Neural cell (in vitro differentiated cells): ENCODE measurements at regions not wholly inside any gene's neighbourhood (a gene's known extent, or its start where the extent isn't known, plus 50 kb on each side); places are given as distances from the start of the nearest gene placed in this dataset.

Experiments
- H2AFZ ChIP-seq: fragments of 200-600, 300-800 bp; sonication (generic), shearing (Covaris generic); 2 replicates; pipeline ENCODE4 v1.6.0; 2014; ENCODE audit warnings: low read depth, mild to moderate bottlenecking, antibody characterized with exemption, low read length, moderate library complexity
- H3F3A ChIP-seq: fragments of 200-600 bp; shearing (Covaris generic); 2 replicates; pipeline ENCODE4 v1.6.1; 2016; ENCODE audit warnings: mild to moderate bottlenecking, moderate library complexity, mixed read lengths, antibody characterized with exemption, low read length; ENCODE audit not compliant: insufficient read depth, poor library complexity, severe bottlenecking
- H3K27ac ChIP-seq: fragments of 200-600, 300-800 bp; sonication (generic), shearing (Covaris generic); 2 replicates; pipeline ENCODE4 v1.5.1; 2014; ENCODE audit warnings: mild to moderate bottlenecking, low read length, moderate library complexity
- H3K27me3 ChIP-seq: fragments of 300-800, 200-600 bp; sonication (generic), shearing (Covaris generic); 2 replicates; pipeline ENCODE4 v1.6.0; 2014; ENCODE audit warnings: mild to moderate bottlenecking, low read depth, low read length, moderate library complexity; ENCODE audit not compliant: insufficient read depth
- H3K36me3 ChIP-seq: fragments of 300-800, 200-600 bp; sonication (generic), shearing (Covaris generic); 2 replicates; pipeline ENCODE4 v1.5.1; 2014; ENCODE audit warnings: mild to moderate bottlenecking, antibody characterized with exemption, low read length, moderate library complexity; ENCODE audit not compliant: insufficient read depth
- H3K4me2 ChIP-seq: fragments of 300-800, 200-600 bp; sonication (generic), shearing (Covaris generic); 2 replicates; pipeline ENCODE4 v1.6.0; 2014; ENCODE audit warnings: mild to moderate bottlenecking, low read length
- H3K4me3 ChIP-seq: fragments of 300-800, 200-600 bp; sonication (generic), shearing (Covaris generic); 2 replicates; pipeline ENCODE4 v1.5.1; 2014; ENCODE audit warnings: mild to moderate bottlenecking, low read length, moderate library complexity
- H3K79me2 ChIP-seq: fragments of 200-600 bp; shearing (Covaris generic); replicated peaks from 2 replicates; pipeline ENCODE4 v1.6.0; 2014; ENCODE audit warnings: mild to moderate bottlenecking, low read length, moderate library complexity; ENCODE audit not compliant: insufficient read depth
- H3K9ac ChIP-seq: fragments of 300-800, 200-600 bp; sonication (generic), shearing (Covaris generic); 2 replicates; pipeline ENCODE4 v1.6.1; 2016; ENCODE audit warnings: mild to moderate bottlenecking, low read length, mixed read lengths
- H3K9me2 ChIP-seq: fragments of 200-600 bp; shearing (Covaris generic); 2 replicates; pipeline ENCODE4 v1.6.1; 2016; ENCODE audit warnings: mild to moderate bottlenecking, low read length, mixed read lengths; ENCODE audit not compliant: insufficient read depth
- H3K9me3 ChIP-seq: fragments of 200-600, 300-800 bp; sonication (generic), shearing (Covaris generic); 2 replicates; pipeline ENCODE4 v1.6.1; 2016; ENCODE audit warnings: mild to moderate bottlenecking, mixed run types, low read length, moderate library complexity, mixed read lengths
- H4K20me1 ChIP-seq: fragments of 200-600 bp; shearing (Covaris generic); 2 replicates; pipeline ENCODE4 v1.6.1; 2016; ENCODE audit warnings: mild to moderate bottlenecking, mixed run types; ENCODE audit not compliant: insufficient read depth
- CTCF ChIP-seq: fragments of 450-650 bp; IDR thresholded peaks from 2 replicates; pipeline ENCODE4 v1.5.1; 2014; ENCODE audit warnings: antibody characterized with exemption, mild to moderate bottlenecking, moderate library complexity; ENCODE audit not compliant: poor library complexity, severe bottlenecking
- EP300 ChIP-seq: fragments of 450-650 bp; conservative IDR thresholded peaks from 2 replicates; pipeline ENCODE4 v1.6.1; 2014; ENCODE audit warnings: antibody characterized with exemption, mild to moderate bottlenecking, moderate library complexity; ENCODE audit not compliant: poor library complexity, severe bottlenecking
- EZH2 ChIP-seq: fragments of 200-600, 300-800 bp; shearing (Covaris generic), sonication (generic); IDR thresholded peaks from 2 replicates; pipeline ENCODE4 v1.6.1; 2014; ENCODE audit warnings: antibody characterized with exemption, low read length, borderline replicate concordance, mild to moderate bottlenecking; ENCODE audit not compliant: insufficient read depth, poor library complexity, severe bottlenecking
- MXI1 ChIP-seq: fragments of 450-650 bp; conservative IDR thresholded peaks from 2 replicates; pipeline ENCODE4 v1.6.1; 2014; ENCODE audit warnings: antibody characterized with exemption, mild to moderate bottlenecking; ENCODE audit not compliant: poor library complexity, severe bottlenecking
- POLR2AphosphoS5 ChIP-seq: IDR thresholded peaks from 2 replicates; pipeline ENCODE4 v1.6.1; 2012
- RAD21 ChIP-seq: fragments of 450-650 bp; conservative IDR thresholded peaks from 2 replicates; pipeline ENCODE4 v1.6.1; 2014; ENCODE audit warnings: antibody characterized with exemption, mild to moderate bottlenecking, moderate library complexity
- SMC3 ChIP-seq: fragments of 450-650 bp; conservative IDR thresholded peaks from 2 replicates; pipeline ENCODE4 v1.6.1; 2014; ENCODE audit warnings: antibody characterized with exemption, mild to moderate bottlenecking, moderate library complexity; ENCODE audit not compliant: poor library complexity
- TAF1 ChIP-seq: IDR thresholded peaks from 2 replicates; pipeline ENCODE4 v1.6.1; 2012; ENCODE audit warnings: low read depth
- TF ChIP-seq, protein P1 (sequence below): IDR thresholded peaks from 2 replicates; pipeline ENCODE4 v1.6.1; 2012; ENCODE audit warnings: borderline replicate concordance

DNA sequence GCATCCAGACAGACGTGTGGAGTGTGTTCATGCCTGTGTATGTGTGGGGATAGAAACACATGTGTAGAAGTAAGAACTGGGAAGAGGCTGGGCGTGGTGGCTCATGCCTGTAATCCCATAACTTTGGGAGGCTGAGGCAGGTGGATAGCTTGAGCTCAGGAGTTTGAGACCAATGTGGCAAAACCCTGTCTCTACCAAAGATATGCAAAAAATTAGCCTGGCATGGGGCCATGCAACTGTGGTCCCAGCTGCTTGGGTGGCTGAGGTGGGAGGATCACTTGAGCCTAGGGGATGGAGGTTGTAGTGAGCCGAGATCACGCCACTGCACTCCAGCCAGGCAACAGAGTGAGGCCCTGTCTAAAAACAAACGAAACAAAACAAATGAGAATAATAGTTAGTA, 1166.6 kb downstream of the TBC1D22A start:
- no peaks in the 10 kb centered on the region for H3K9me3 ChIP-seq
- TF ChIP-seq RAD21 = no peak
- no peak for TF ChIP-seq MXI1
- TF ChIP-seq TAF1 = no peak
- no peak for TF ChIP-seq POLR2AphosphoS5
- no peak for TF ChIP-seq SMC3
- no peak for TF ChIP-seq EP300
- TF ChIP-seq, protein P1, sequence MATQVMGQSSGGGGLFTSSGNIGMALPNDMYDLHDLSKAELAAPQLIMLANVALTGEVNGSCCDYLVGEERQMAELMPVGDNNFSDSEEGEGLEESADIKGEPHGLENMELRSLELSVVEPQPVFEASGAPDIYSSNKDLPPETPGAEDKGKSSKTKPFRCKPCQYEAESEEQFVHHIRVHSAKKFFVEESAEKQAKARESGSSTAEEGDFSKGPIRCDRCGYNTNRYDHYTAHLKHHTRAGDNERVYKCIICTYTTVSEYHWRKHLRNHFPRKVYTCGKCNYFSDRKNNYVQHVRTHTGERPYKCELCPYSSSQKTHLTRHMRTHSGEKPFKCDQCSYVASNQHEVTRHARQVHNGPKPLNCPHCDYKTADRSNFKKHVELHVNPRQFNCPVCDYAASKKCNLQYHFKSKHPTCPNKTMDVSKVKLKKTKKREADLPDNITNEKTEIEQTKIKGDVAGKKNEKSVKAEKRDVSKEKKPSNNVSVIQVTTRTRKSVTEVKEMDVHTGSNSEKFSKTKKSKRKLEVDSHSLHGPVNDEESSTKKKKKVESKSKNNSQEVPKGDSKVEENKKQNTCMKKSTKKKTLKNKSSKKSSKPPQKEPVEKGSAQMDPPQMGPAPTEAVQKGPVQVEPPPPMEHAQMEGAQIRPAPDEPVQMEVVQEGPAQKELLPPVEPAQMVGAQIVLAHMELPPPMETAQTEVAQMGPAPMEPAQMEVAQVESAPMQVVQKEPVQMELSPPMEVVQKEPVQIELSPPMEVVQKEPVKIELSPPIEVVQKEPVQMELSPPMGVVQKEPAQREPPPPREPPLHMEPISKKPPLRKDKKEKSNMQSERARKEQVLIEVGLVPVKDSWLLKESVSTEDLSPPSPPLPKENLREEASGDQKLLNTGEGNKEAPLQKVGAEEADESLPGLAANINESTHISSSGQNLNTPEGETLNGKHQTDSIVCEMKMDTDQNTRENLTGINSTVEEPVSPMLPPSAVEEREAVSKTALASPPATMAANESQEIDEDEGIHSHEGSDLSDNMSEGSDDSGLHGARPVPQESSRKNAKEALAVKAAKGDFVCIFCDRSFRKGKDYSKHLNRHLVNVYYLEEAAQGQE = no peak
- no peak for TF ChIP-seq EZH2
- no peak for TF ChIP-seq CTCF

DNA sequence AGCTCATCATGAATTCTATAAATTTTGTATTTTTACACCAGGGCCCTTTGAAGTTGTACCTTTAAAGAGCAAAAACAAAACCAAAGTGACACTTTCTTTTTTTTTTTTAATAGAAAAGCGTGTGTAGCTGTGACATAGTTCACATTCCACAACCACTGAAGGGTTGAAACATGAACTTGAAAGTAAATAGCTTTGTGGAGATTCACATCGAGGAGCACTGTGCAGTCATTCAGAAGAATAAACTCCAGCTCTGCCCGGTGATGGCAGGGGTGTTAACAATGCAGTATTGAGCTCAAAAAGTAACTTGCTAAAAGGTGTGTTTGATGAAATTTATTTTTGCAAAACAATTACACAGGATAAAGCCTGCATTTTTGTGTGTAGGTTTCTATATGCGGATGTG, 1166.2 kb downstream of the TBC1D22A start:
- no peaks in the 10 kb centered on the region for H3K36me3 ChIP-seq
- H3K27ac ChIP-seq = no peak overlapping the region
- no peaks in the 10 kb centered on the region for H3K27me3 ChIP-seq
- no peak overlapping the region for H3K4me2 ChIP-seq
- no peaks in the 10 kb centered on the region for H3F3A ChIP-seq
- H3K9me2 ChIP-seq = no peaks in the 10 kb centered on the region
- H4K20me1 ChIP-seq = no peaks in the 10 kb centered on the region
- H3K9me3 ChIP-seq = no peaks in the 10 kb centered on the region
- H3K9ac ChIP-seq = no peak overlapping the region
- H3K4me3 ChIP-seq = no peak overlapping the region
- H3K79me2 ChIP-seq = no peaks in the 10 kb centered on the region
- no peak overlapping the region for H2AFZ ChIP-seq
- TF ChIP-seq RAD21 (no peak), TAF1 (no peak), EZH2 (no peak)

More for the DNA sequence above, 1166.6 kb downstream of the TBC1D22A start:
- Histone ChIP-seq H3K9ac (no peak overlapping the region), H3K4me2 (no peak overlapping the region), H3K9me2 (no peaks in the 10 kb centered on the region), H3K27me3 (no peaks in the 10 kb centered on the region), H3K27ac (no peak overlapping the region), H3K4me3 (no peak overlapping the region), H3F3A (no peaks in the 10 kb centered on the region), H2AFZ (no peak overlapping the region), H3K79me2 (no peaks in the 10 kb centered on the region), H4K20me1 (no peaks in the 10 kb centered on the region), H3K36me3 (no peaks in the 10 kb centered on the region)

GRCh38 chr22:47927648-47928210, 1165.3 kb downstream of the TBC1D22A start:
- Histone ChIP-seq H2AFZ (no peak overlapping the region), H3K9me3 (no peaks in the 10 kb centered on the region), H3K27ac (no peak overlapping the region), H3F3A (no peaks in the 10 kb centered on the region), H3K9me2 (no peaks in the 10 kb centered on the region), H3K9ac (no peak overlapping the region), H4K20me1 (no peaks in the 10 kb centered on the region), H3K4me2 (no peak overlapping the region), H3K79me2 (no peaks in the 10 kb centered on the region), H3K27me3 (no peaks in the 10 kb centered on the region), H3K4me3 (no peak overlapping the region), H3K36me3 (no peaks in the 10 kb centered on the region)
- TF ChIP-seq EZH2 = no peak
- no peak for TF ChIP-seq EP300
- no peak for TF ChIP-seq CTCF
- TF ChIP-seq RAD21 = no peak
- TF ChIP-seq, protein P1 = no peak
- no peak for TF ChIP-seq SMC3
- TF ChIP-seq POLR2AphosphoS5 = no peak
- TF ChIP-seq MXI1 = no peak
- TF ChIP-seq TAF1 = no peak
